Stromal cell of bone marrow (primary cell): ENCODE measurements at regions not wholly inside any gene's neighbourhood (a gene's known extent, or its start where the extent isn't known, plus 50 kb on each side); places are given as distances from the start of the nearest gene placed in this dataset.

ENCODE experiments used
- DNase-seq: peaks from one replicate; pipeline ENCODE4 v3.0.0-alpha.2; 2012; ENCODE audit warnings: low read depth

- DNase-seq, result no peak
Measured at GRCh38 chr1:38396606-38397005, 350.0 kb upstream of the POU3F1 start.

GRCh38 chr1:38394303-38394702, 347.7 kb upstream of the POU3F1 start:
- DNase-seq, result no peak

GRCh38 chr1:38392861-38393260, 346.3 kb upstream of the POU3F1 start:
- DNase-seq, result no peak

- DNase-seq, result no peak
Measured at GRCh38 chr1:38381256-38381655, 334.7 kb upstream of the POU3F1 start.

- DNase-seq, result no peak
Measured at GRCh38 chr1:38376577-38376976, 330.0 kb upstream of the POU3F1 start.

GRCh38 chr1:38375035-38375434, 328.4 kb upstream of the POU3F1 start:
- DNase-seq, result no peak

GRCh38 chr1:38371505-38371844, 324.9 kb upstream of the POU3F1 start:
- DNase-seq, result no peak

- DNase-seq, result no peak
Measured at GRCh38 chr1:38370716-38371504, 324.3 kb upstream of the POU3F1 start.

GRCh38 chr1:38365242-38365641, 318.6 kb upstream of the POU3F1 start:
- no peak for DNase-seq

- DNase-seq, result no peak
Measured at GRCh38 chr1:38361566-38361965, 315.0 kb upstream of the POU3F1 start.

- DNase-seq, result no peak
Measured at GRCh38 chr1:38360807-38361206, 314.2 kb upstream of the POU3F1 start.

- no peak for DNase-seq
Measured at GRCh38 chr1:38353956-38354355, 307.4 kb upstream of the POU3F1 start.

GRCh38 chr1:38352869-38353268, 306.3 kb upstream of the POU3F1 start:
- DNase-seq, result no peak

GRCh38 chr1:38347446-38348175, 301.0 kb upstream of the POU3F1 start:
- no peak for DNase-seq

GRCh38 chr1:38344716-38345115, 298.1 kb upstream of the POU3F1 start:
- DNase-seq, result no peak

GRCh38 chr1:38341694-38342093, 295.1 kb upstream of the POU3F1 start:
- no peak for DNase-seq

GRCh38 chr1:38340409-38340808, 293.8 kb upstream of the POU3F1 start:
- DNase-seq, result no peak

GRCh38 chr1:38337711-38338110, 291.1 kb upstream of the POU3F1 start:
- DNase-seq, result no peak

GRCh38 chr1:38336961-38337360, 290.4 kb upstream of the POU3F1 start:
- DNase-seq, result no peak

GRCh38 chr1:38336301-38336923, 289.8 kb upstream of the POU3F1 start:
- DNase-seq, result no peak

- DNase-seq, result no peak
Measured at GRCh38 chr1:38334930-38335592, 288.5 kb upstream of the POU3F1 start.

- DNase-seq, result no peak
Measured at GRCh38 chr1:38332649-38333310, 286.2 kb upstream of the POU3F1 start.
